Peyer's patch (tissue), 4 donors: ENCODE measurements at regions not wholly inside any gene's neighbourhood (a gene's known extent, or its start where the extent isn't known, plus 50 kb on each side); places are given as distances from the start of the nearest gene placed in this dataset.

ENCODE experiments used
- CTCF ChIP-seq, 6 experiments: fragments of 450-650 bp in 4 of 6; fragments of 200-600 bp in 2 of 6; sonication (generic) in 1 of 6; IDR thresholded peaks; one replicate each; pipeline ENCODE4 v1.5.1; 2017 to 2019; ENCODE audit warnings: antibody characterized with exemption in 6 of 6, mild to moderate bottlenecking in 3 of 6, moderate library complexity in 1 of 6
- POLR2A ChIP-seq, 2 donors: fragments of 450-650 bp; IDR thresholded peaks; one replicate each; pipeline ENCODE4 v1.5.1; 2017; ENCODE audit warnings: antibody characterized with exemption in 2 of 2, mild to moderate bottlenecking in 2 of 2, moderate library complexity in 2 of 2

- no peak for TF ChIP-seq CTCF (IDR thresholded peaks at IDR 0.05)
- TF ChIP-seq POLR2A (IDR thresholded peaks at IDR 0.05): no peak
Observed at GRCh38 chr12:91651728-91652127, 469.1 kb upstream of the DCN start.
